ENCODE measurements at regions not wholly inside any gene's neighbourhood (a gene's known extent, or its start where the extent isn't known, plus 50 kb on each side); places are given as distances from the start of the nearest gene placed in this dataset.
"Not testable (repeated sequence)": the region's sequence is repeated elsewhere in the genome, so short reads cannot be mapped to it uniquely, and the experiment has no call there.

DNA sequence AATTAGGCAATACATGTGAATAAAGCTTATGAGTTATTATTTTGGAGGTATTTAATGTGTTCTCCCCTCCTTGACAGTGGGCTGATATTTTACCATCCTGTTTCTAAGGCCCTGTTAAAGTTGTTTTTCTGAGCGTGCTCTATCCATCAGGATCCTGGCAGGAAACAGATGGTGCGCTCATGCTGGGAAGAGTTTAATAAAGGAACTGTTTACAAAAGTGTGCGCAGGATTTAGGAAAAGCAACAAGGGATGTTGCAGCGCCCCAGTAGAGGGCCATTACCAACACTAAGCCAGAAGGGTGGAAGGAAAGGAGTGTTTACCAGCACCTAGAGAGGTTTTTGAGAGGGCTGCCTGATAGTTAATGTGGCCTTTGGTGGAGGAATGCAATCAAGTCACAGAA lies 374.5 kb downstream of the KCNRG start:
- H3K27me3 ChIP-seq: no peaks in the 10 kb centered on the region
- intact Hi-C loops (cut with DNase I): no loop called here
- no peaks in the 10 kb centered on the region for H3K4me1 ChIP-seq
- TF ChIP-seq, protein P1, sequence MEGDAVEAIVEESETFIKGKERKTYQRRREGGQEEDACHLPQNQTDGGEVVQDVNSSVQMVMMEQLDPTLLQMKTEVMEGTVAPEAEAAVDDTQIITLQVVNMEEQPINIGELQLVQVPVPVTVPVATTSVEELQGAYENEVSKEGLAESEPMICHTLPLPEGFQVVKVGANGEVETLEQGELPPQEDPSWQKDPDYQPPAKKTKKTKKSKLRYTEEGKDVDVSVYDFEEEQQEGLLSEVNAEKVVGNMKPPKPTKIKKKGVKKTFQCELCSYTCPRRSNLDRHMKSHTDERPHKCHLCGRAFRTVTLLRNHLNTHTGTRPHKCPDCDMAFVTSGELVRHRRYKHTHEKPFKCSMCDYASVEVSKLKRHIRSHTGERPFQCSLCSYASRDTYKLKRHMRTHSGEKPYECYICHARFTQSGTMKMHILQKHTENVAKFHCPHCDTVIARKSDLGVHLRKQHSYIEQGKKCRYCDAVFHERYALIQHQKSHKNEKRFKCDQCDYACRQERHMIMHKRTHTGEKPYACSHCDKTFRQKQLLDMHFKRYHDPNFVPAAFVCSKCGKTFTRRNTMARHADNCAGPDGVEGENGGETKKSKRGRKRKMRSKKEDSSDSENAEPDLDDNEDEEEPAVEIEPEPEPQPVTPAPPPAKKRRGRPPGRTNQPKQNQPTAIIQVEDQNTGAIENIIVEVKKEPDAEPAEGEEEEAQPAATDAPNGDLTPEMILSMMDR (IDR thresholded peaks at IDR 0.05): no peak
- H3K9me3 ChIP-seq: no peaks in the 10 kb centered on the region
- no peak overlapping the region for H3K9ac ChIP-seq (ENCODE audit: low read depth in 2 of 2, low read length in 2 of 2)
- no peak overlapping the region for H3K27ac ChIP-seq
- no peak for DNase-seq
- no peak overlapping the region for H3K4me3 ChIP-seq
- no peaks in the 10 kb centered on the region for H3K36me3 ChIP-seq

DNA sequence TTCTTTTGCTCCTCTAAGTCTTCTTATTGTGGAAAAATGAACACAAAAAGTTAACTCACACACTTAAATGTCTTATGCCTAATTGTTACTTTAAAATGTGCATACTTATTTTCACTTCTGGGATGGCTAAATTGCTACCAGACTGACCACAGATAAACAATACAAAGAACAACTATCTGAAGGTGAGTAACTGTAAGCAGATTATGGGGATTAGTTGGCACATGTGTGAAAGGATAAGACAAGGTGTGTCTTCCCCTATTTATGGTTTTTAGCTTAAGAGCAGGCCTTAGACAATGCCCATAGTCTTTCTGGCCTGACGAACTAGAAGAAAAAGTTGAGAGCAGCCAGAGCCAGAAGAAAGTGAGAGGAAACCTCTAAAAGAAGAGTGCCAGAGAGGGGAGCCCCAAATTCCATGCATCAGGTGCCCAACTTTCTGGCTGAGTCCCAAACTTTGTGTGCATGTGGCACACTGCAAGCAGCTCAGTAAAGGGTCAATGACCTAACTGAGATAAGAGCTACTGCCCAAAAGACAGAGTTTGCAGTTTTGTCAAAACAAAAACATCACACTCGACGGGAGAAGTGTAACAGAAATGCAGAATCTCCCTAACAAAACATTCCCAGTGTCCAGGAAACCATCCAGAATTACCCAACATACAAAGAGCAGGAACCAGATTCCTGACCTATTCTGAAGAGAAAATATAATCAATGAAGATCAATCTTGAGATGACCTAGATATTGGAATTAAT lies 375.4 kb downstream of the KCNRG start:
- no peaks in the 10 kb centered on the region for H3K27me3 ChIP-seq
- no peak for DNase-seq

DNA sequence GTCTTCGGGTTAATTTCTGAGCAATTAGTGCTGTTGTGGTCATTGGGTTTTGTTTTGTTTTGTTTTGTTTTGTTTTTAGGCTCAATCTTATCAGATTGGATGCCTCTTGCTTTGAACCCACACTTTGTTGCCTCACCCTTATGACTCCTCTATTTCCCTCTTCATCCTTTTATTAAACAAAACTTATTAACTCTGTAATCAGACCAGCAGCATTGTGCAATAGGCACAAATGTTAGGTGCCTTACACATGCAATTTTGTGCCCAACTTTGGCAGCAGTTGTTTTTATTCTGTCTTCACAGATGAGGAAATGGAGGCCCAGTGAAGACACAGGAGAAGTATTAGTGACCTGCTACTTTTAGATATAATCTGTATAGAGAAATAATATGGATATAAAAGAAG lies 377.7 kb downstream of the KCNRG start:
- Histone ChIP-seq H3K9me3 (no peaks in the 10 kb centered on the region), H3K27me3 (no peaks in the 10 kb centered on the region), H3K4me1 (no peaks in the 10 kb centered on the region), H3K4me3 (no peak overlapping the region), H3K36me3 (no peaks in the 10 kb centered on the region), H3K27ac (no peak overlapping the region), H3K9ac (ENCODE audit: low read depth in 2 of 2, low read length in 2 of 2) (no peak overlapping the region)
- intact Hi-C loops (cut with DNase I): no loop called here
- TF ChIP-seq, protein P1 (IDR thresholded peaks at IDR 0.05): no peak
- DNase-seq: no peak

More for the DNA sequence above, 375.4 kb downstream of the KCNRG start:
- no peaks in the 10 kb centered on the region for H3K4me1 ChIP-seq
- no peak overlapping the region for H3K27ac ChIP-seq
- no peak overlapping the region for H3K9ac ChIP-seq (ENCODE audit: low read depth in 2 of 2, low read length in 2 of 2)
- H3K4me3 ChIP-seq: no peak overlapping the region
- H3K9me3 ChIP-seq: no peaks in the 10 kb centered on the region
- intact Hi-C loops (cut with DNase I): no loop called here
- no peaks in the 10 kb centered on the region for H3K36me3 ChIP-seq
- TF ChIP-seq, protein P1 (IDR thresholded peaks at IDR 0.05): no peak

DNA sequence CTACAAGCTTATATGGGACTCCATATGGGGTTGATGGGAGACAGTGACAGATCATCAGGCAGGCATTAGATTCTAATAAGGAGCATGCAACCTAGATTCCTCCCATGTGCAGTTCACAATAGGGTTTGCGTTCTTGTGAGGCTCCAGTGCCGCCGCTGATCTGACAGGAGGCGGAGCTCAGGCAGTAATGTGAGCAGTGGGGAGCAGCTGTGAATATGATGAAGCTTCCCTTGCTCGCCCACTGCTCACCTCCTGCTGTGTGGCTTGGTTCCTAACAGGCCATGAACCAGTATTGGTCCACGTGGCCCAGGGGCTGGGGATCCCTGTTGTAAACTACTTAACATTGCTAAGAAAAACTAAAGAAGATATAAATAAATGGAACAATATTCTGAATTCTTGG lies 378.4 kb downstream of the KCNRG start:
- Histone ChIP-seq H3K4me3 (no peak overlapping the region), H3K27ac (no peak overlapping the region), H3K27me3 (no peaks in the 10 kb centered on the region), H3K9ac (ENCODE audit: low read depth in 2 of 2, low read length in 2 of 2) (no peak overlapping the region), H3K36me3 (no peaks in the 10 kb centered on the region), H3K4me1 (no peaks in the 10 kb centered on the region), H3K9me3 (no peaks in the 10 kb centered on the region)
- DNase-seq: no peak
- TF ChIP-seq, protein P1 (IDR thresholded peaks at IDR 0.05): no peak
- intact Hi-C loops (cut with DNase I): no loop called here

DNA sequence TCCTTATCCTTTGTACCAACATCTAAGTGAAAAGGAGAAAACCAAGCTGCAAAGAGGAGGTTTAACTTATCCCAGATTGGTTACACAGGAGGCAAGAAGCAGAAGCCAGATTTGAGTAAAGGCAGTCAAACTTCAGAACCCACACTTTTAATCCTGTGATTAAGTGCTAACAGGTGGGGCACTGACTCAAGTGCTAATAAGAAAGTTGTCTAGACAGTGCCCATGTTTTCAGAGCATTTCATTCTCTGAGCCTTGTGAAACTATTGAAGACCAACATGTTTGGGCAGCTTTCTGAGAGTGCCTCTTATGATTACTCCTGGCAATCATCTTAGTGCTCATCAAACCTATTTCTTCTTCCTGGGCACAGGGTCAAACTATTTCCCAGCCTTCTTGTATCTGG lies 380.8 kb downstream of the KCNRG start:
- Histone ChIP-seq H3K36me3 (no peaks in the 10 kb centered on the region), H3K27ac (no peak overlapping the region), H3K9ac (ENCODE audit: low read depth in 2 of 2, low read length in 2 of 2) (no peak overlapping the region), H3K9me3 (no peaks in the 10 kb centered on the region), H3K27me3 (no peaks in the 10 kb centered on the region), H3K4me3 (no peak overlapping the region), H3K4me1 (no peaks in the 10 kb centered on the region)
- intact Hi-C loops (cut with DNase I): no loop called here
- DNase-seq: no peak
- TF ChIP-seq, protein P1 (IDR thresholded peaks at IDR 0.05): no peak

DNA sequence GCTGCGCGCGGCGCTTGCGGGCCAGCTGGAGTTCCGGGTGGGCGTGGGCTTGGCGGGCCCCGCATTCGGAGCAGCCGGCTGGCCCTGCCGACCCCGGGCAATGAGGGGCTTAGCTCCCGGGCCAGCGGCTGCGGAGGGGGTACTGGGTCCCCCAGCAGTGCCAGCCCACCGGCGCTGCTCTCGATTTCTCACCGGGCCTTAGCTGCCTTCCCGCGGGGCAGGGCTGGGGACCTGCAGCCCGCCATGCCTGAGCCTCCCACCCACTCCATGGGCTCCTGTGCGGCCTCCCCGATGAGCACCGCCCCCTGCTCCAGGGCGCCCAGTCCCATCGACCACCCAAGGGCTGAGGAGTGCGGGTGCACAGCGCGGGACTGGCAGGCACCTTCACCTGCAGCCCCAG lies 381.4 kb downstream of the KCNRG start:
- H3K4me1 ChIP-seq; H3K4me3 ChIP-seq; intact Hi-C loops (cut with DNase I); H3K27me3 ChIP-seq; H3K36me3 ChIP-seq; H3K9me3 ChIP-seq; H3K27ac ChIP-seq; DNase-seq; H3K9ac ChIP-seq (ENCODE audit: low read depth in 2 of 2, low read length in 2 of 2): not testable (repeated sequence)

All from colonic mucosa (tissue), 4 donors.